SW480 (cell line): ENCODE measurements at regions not wholly inside any gene's neighbourhood (a gene's known extent, or its start where the extent isn't known, plus 50 kb on each side); places are given as distances from the start of the nearest gene placed in this dataset.

Source experiments
- DNase-seq: peaks from one replicate; pipeline ENCODE4 v3.0.0-alpha.2; 2016; ENCODE audit warnings: low spot score

GRCh38 chr7:49255054-49255453, 330.7 kb downstream of the CDC14C start:
- no peak for DNase-seq

DNA sequence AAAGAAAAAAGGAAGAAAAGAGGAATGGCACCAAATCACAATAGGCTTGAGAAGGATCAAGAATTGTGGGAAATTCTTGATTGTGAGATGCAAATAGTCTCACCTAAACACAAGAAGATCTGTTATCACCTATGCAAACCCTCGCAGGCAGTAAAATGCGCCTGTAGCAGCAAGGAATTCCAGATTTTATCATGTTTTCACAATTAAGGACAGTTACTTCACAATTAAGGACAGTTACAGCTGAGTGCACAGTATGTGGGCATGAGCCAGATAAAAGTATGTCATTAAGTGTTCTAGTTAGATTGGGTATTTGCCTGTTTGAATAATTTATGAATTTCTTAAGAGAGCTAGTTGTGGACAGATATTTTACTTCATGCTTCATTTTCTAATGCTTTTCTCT, 336.2 kb downstream of the CDC14C start:
- no peak for DNase-seq

- no peak for DNase-seq
Measured at GRCh38 chr7:49261928-49262327, 337.6 kb downstream of the CDC14C start.

DNA sequence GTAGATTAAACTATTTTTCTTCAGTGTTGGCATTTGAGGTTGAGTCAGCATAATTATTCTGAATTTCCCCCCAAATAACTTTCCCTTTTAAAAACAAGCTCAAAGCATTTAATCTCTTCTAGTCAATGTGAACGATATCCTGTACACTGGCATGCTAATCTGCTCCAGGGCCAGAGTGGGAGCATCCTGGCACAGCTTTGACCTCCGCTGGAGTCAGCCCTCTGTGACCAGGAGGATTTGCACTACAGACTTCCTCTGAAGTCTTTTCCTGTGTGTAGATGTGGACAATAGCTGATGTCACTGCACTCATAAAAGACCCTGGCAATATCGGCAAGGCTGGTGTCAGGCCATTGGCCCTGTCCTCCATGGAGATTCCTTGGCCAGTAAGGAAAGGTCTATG, 340.2 kb downstream of the CDC14C start:
- DNase-seq: no peak

DNA sequence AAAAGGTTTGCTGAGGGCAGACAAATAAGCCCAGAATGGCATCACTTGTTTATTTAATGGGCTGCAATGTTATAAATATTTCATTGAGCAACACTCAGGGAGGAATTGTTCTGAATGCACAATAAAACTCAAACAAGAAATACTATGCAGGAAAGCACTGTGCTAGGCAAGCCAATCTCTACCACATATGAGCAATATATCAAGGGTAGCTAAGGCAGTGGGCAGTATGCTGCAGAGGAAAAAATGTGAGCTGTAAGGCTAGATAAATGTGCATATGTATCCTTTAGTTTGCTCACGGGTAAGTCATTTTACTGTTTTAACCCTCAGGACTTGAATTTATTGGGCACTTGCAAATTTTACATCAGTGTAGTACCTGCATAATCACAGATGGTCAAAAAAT, 349.6 kb downstream of the CDC14C start:
- DNase-seq: no peak

DNA sequence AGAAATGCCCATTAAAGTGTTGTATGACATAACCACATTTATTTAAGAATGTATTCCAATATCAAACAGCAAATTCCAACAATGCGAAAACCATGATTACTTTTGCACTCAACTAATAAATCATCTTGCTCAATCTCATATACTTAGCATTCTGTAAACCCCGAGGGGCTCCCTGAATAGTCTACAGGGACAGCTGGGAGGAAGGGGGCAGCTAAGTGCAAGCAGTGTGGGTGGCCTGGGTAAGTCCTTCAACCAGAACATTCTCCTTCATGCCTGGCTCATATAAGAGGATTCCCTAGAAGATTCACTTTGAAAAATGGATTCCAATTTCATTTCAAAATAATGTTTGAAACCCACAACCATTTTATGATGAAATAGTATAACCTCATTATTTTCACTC, 355.5 kb downstream of the CDC14C start:
- no peak for DNase-seq

GRCh38 chr7:49287653-49288052, 363.3 kb downstream of the CDC14C start:
- DNase-seq: no peak

DNA sequence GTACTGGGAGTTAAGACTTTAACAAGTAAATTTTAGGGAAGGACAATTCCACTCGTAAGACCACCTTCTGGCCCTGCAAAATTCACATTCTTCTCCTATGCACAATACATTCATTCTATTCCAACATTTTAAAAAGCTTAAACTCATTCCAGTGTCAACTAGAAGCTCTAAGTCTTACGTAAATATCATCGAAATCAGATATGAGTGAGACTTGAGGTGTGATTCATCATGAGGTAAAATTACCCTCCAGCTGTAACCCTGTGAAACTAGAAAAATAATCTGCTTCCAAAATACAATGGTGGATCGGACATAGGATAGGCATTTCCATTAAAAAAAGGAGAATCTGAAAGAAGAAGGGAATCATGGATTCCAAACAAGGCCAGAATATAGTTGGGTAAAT, 370.3 kb downstream of the CDC14C start:
- DNase-seq: no peak

GRCh38 chr7:49295146-49295545, 370.8 kb downstream of the CDC14C start:
- DNase-seq: no peak

GRCh38 chr7:49297958-49298357, 373.6 kb downstream of the CDC14C start:
- DNase-seq: no peak

- no peak for DNase-seq
Measured at GRCh38 chr7:49308787-49309186, 384.4 kb downstream of the CDC14C start.

DNA sequence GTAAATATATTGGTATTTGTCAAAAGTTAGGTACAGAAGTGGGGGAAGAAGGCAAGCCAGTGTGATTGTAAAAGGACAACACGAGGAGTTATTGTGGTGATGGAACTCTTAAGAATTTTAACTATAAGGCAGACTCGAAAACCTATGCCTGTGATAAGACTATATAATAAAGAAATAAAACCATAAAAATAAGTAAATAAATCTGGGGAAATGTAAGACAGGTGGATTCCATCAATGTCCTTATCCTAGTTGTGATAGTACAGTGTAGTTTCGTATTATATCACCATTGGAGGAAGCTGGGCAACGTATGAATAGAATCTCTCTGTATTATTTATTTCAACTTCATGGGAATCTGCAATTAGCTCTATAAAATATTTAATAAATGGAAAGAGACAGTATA, 395.7 kb downstream of the CDC14C start:
- no peak for DNase-seq

DNA sequence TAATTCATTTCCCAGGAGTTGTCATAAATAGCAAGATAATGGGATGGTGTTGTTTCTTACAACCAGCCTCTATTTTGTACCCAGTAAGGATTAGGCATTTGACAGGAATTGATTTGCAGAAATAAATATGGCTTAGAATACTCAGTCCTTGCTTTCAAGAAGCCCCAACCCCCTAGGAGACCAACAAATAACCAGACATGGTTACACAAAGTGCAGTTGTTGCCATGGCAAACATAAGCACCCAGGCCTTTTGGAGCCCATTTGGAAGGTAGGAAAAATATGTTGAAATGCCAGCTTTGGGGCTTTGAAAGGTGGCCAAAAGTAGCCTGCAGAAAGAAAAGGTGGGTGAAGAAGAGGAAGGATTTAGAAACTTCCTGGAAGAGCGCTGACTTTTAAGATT, 397.5 kb downstream of the CDC14C start:
- no peak for DNase-seq

- DNase-seq: no peak
Measured at GRCh38 chr7:49322476-49322875, 398.1 kb downstream of the CDC14C start.

DNA sequence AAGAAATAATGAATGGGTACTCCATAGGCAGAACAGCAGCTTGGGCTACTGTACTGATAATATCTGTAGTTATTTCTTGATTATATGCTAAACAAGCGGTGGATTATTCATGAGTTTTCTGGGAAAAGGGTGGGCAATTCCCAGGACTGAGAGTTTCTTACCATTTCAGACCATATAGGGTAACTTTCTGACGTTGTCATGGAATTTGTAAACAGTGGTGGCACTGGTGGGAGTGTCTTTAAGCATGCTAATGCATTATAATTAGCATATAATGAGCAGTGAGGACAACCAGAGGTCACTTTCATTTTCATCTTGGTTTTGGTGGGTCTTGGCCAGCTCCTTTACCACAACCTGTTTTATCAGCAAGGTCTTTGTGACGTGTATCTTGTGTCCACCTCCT, 399.7 kb downstream of the CDC14C start:
- DNase-seq: no peak

DNA sequence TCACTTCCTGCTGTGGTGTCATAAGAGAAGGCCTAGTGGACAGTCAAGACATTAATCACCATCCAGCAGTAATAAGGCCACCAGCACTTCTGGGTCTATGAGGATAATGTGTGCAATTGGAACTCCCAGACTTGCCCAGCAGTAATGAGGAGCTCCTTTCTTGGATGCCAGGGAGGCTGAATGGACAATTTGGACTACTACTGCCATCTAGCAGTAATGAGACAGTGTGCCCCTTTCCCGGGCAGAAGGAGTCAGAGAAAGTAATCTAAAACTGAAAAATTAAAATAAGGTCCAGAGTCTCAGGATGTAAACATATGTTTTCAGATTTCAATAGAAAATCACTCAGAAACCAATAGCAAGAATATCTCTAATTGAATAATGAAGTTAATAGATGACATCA, 400.4 kb downstream of the CDC14C start:
- DNase-seq: peak; percentile 5

DNA sequence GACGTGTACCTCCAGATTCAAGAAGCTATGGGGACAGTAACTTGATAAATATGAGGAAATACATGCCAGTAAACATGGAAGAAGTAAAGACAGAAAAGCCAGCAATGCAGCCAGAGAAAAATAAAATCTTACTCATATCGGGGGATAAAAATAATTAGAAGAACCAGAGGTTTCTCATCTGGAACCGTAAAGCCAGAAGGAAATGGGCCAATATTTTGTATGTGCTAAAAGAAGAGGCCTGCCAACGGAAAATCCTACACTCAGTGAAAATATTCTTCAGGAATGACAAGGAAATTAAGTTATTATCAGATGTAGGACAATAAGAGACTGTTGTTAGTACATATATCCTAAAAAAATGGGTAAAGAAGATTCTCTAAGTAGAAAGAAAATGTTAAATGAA, 401.2 kb downstream of the CDC14C start:
- DNase-seq: no peak

DNA sequence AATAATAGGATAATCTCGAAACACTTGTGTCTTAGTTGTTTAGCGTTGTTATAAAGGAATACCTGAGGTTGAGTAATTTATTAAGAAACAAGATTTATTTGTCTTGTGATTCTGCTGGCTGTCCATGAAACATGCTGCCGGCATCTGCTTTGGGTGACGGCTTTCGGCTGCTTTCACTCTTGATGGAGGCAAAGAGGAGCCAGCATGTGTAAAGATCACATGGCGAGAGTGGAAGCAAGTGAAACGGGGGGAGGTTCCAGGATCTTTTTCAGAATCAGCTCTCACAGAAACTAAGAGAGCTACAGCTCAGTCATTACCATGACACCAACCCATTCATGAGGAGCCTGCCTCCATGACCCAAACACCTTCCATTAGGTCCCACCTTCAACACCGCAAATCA, 402.8 kb downstream of the CDC14C start:
- DNase-seq: no peak

DNA sequence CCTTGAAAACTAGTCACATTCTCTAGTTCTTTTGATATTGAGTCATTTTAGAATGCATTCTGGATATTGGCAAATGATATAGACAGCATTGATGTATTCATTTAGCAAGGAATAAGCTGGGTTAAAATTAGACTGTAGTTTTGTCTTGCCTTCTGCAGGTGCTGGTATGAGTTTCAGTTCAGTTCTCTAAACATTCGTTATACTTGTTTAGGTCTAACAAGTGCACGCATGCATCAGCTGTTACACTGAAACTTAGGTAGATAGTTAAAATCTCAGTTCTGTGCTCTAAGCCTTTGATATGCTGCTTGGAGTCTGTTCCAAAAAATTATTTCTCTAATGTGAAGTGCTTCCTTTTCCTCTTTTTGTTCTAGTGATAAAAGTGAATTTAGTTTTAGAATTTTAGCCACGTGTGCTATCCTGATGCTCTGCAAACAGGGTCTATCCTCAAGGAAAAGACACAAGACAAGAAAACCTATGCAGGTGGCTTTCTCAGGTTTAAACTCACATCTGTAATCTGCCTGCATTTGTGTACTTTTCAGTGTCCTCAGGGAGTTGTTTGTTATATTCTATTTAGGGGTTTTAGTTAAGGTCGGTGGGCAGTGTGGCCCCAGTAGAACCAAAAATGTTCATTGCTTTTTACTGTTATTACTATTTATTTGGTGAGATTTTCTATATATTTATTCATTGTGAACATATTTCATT, 409.0 kb downstream of the CDC14C start:
- DNase-seq: no peak

DNA sequence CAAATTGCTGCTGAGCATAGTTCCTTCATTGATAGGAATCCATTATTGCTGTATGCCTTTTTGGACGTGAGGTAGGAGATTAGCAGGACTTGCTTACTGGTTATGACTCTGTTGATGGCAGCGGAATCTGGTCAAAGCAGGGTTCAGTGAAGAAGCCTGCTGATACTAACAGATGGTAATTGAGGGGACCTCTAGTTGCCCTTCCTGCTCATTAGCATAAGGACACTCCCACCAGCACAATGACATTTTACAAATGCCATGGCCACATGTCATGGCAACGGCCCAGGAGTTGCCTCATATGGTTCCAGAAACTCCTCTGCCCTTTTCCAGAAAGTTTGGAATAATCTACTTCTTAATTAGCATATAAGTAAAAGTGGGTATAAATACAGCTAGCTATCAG, 417.5 kb downstream of the CDC14C start:
- no peak for DNase-seq

DNA sequence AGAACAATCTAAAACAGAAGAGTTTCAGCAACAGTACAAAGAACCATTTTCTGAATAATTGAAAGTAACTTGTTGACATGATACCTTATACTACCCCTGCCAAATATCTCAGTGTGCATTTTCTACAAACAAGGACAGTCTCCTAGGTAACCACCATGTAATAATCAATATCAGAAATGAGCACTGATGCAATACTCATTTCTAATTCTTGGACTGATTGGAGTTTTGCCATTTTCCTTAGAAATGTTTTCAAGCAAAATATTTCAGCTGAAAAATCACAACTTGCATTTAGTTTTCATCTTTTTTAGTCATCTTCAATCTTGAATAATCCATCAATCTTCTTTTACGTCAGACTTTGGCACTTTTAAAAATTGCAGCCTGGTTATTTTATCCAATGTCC, 420.2 kb downstream of the CDC14C start:
- no peak for DNase-seq

DNA sequence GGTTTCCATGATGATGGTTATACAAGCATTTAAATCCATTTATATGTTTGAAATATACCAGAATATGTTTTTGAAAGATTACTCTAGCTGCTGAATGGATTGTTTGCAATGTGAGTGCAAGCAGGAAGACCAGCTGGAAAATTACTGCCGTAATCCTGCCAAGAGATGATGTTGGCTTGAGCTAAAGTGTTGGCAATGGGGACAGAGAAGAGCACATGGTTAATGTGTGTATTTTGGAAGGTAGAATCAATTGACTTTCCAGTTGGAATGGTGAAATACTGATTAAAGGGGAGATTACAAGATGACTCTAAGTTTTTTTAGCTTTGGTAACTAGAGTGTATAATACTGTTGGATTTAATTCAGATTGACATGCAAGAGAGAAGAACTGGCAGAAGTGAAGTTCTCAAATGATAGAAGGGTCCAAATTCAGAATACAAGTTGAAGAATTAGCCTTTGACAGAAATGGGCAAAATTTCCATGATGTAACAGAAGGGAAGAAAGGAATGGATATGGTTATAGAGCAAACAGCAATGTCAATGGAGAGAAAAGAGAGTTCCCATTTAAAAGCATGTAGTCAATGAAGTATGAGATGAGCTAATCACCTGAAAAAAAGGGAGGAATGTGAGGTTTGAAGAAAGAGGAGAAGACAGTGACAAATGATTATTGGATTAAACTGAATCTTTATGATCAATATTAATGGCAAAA, 422.0 kb downstream of the CDC14C start:
- no peak for DNase-seq

DNA sequence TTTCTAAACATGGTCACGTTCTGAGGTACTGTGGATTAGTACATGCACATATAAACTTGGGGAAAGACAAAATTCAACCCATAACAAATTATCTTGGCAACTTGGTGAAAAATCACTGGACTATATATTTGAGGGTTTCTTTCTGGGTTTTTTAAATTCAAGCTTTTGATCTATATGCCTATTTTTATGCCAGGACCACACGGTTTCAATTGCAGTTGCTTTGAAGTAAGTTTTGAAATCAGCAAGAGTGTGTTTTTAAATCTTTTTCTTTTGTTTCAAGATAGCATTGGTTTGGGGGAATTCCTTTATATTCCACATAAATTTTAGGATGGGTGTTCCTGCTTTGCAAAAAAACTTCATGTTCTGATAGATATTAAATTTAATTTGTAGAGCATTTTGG, 406.4 kb upstream of the VWC2 start:
- DNase-seq: no peak

DNA sequence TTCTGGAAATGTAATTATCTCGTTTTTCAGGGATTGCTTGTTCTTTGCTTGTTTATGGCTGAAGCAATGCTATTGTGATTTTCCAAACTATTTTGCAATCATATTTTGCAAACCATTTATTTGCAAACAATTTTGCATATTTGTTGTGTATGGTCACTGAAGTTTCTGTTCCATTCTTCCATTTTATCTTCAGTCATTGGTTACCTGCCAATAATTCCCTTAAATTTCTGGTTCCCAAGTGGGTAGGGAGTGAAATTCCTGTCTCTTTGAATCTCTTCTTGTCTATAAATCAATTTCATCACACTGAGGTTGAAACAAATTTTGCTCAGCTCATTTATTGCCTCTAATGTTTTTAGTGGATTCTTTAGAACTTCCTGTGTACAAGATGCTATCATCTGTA, 401.7 kb upstream of the VWC2 start:
- DNase-seq: no peak
